ENCODE measurements at regions not wholly inside any gene's neighbourhood (a gene's known extent, or its start where the extent isn't known, plus 50 kb on each side); places are given as distances from the start of the nearest gene placed in this dataset.

GRCh38 chr22:25318081-25318823 is 98.8 kb downstream of the CRYBB2 start:
- no peak for TF ChIP-seq CTCF (IDR thresholded peaks at IDR 0.05)
- no peak for TF ChIP-seq ZFX (IDR thresholded peaks at IDR 0.05; ENCODE audit: borderline replicate concordance)

All from 22Rv1 (cell line).